GM23338 (cell line): ENCODE measurements at regions not wholly inside any gene's neighbourhood (a gene's known extent, or its start where the extent isn't known, plus 50 kb on each side); places are given as distances from the start of the nearest gene placed in this dataset.
"Not testable (repeated sequence)": the region's sequence is repeated elsewhere in the genome, so short reads cannot be mapped to it uniquely, and the experiment has no call there.

Experiments
- ATAC-seq: fragments of 200-7000 bp; cut with Tn5 transposase; 3 replicates; pipeline ENCODE4 v1.9.1; 2020
- DNase-seq: peaks from one replicate; pipeline ENCODE4 v3.0.0-alpha.2; 2015; ENCODE audit warnings: low spot score
- H2AFZ ChIP-seq: fragments of 200-600 bp; sonication (generic); 2 replicates; pipeline ENCODE4 v1.8.0; 2016; ENCODE audit warnings: antibody characterized with exemption, mild to moderate bottlenecking, moderate library complexity
- H3F3A ChIP-seq: fragments of 200-600 bp; sonication (generic); replicated peaks from 2 replicates; pipeline ENCODE4 v1.8.0; 2017; ENCODE audit warnings: antibody characterized with exemption, mixed run types, low read depth
- H3K27ac ChIP-seq: fragments of 200-600 bp; sonication (generic); 2 replicates; pipeline ENCODE4 v1.6.1; 2016; ENCODE audit warnings: low read depth
- H3K27me3 ChIP-seq: fragments of 200-600 bp; sonication (generic); 2 replicates; pipeline ENCODE4 v1.8.0; 2016; ENCODE audit warnings: mild to moderate bottlenecking, mixed run types, moderate library complexity; ENCODE audit not compliant: insufficient read depth
- H3K36me3 ChIP-seq: fragments of 200-600 bp; sonication (generic); 2 replicates; pipeline ENCODE4 v1.8.0; 2016; ENCODE audit warnings: mild to moderate bottlenecking; ENCODE audit not compliant: insufficient read depth
- H3K4me1 ChIP-seq: fragments of 200-600 bp; sonication (generic); 2 replicates; pipeline ENCODE4 v1.8.0; 2016; ENCODE audit warnings: mild to moderate bottlenecking, moderate library complexity; ENCODE audit not compliant: insufficient read depth
- H3K4me2 ChIP-seq: fragments of 200-600 bp; sonication (generic); 2 replicates; pipeline ENCODE4 v1.7.1; 2017; ENCODE audit warnings: mixed run types
- H3K4me3 ChIP-seq: fragments of 200-600 bp; sonication (generic); 2 replicates; pipeline ENCODE4 v1.6.1; 2016; ENCODE audit warnings: mixed run types
- H3K79me2 ChIP-seq: fragments of 200-600 bp; sonication (generic); replicated peaks from 2 replicates; pipeline ENCODE4 v1.8.0; 2017; ENCODE audit warnings: mild to moderate bottlenecking; ENCODE audit not compliant: insufficient read depth
- H3K9me2 ChIP-seq: fragments of 200-600 bp; sonication (generic); 2 replicates; pipeline ENCODE4 v1.8.0; 2017; ENCODE audit not compliant: insufficient read depth
- H4K20me1 ChIP-seq: fragments of 200-600 bp; sonication (generic); replicated peaks from 2 replicates; pipeline ENCODE4 v1.8.0; 2017; ENCODE audit warnings: mild to moderate bottlenecking; ENCODE audit not compliant: insufficient read depth
- H3K27ac Mint-ChIP-seq: 2 replicates; pipeline ENCODE4 v1.8.0; 2020; ENCODE audit warnings: inconsistent platforms, mild to moderate bottlenecking, moderate library complexity, mixed read lengths
- H3K27me3 Mint-ChIP-seq: 3 replicates; pipeline ENCODE4 v1.8.0; 2022; ENCODE audit warnings: low read depth, mild to moderate bottlenecking, moderate library complexity, mixed read lengths, inconsistent platforms; ENCODE audit not compliant: insufficient read depth, poor library complexity
- H3K36me3 Mint-ChIP-seq: 3 replicates; pipeline ENCODE4 v1.8.0; 2021; ENCODE audit warnings: low read depth, mild to moderate bottlenecking, inconsistent platforms, moderate library complexity, mixed read lengths
- H3K4me1 Mint-ChIP-seq: 3 replicates; pipeline ENCODE4 v1.8.0; 2020; ENCODE audit warnings: mild to moderate bottlenecking, inconsistent platforms, mixed read lengths
- H3K4me3 Mint-ChIP-seq: 3 replicates; pipeline ENCODE4 v1.8.0; 2021; ENCODE audit warnings: moderate library complexity, mild to moderate bottlenecking, inconsistent platforms, mixed read lengths
- H3K9me3 Mint-ChIP-seq: 3 replicates; pipeline ENCODE4 v1.8.0; 2020; ENCODE audit warnings: moderate library complexity, mild to moderate bottlenecking, inconsistent platforms, mixed read lengths

GRCh38 chr1:83163879-83164475, 835.0 kb downstream of the TTLL7 start:
- H3K27me3 ChIP-seq, H3K4me3 Mint-ChIP-seq, H3K27ac ChIP-seq, ATAC-seq, H3K4me1 ChIP-seq, H4K20me1 ChIP-seq, H2AFZ ChIP-seq, H3K79me2 ChIP-seq, H3K27me3 Mint-ChIP-seq, H3K4me1 Mint-ChIP-seq, H3F3A ChIP-seq, H3K4me3 ChIP-seq, H3K27ac Mint-ChIP-seq, H3K9me2 ChIP-seq, DNase-seq, H3K4me2 ChIP-seq, H3K36me3 ChIP-seq: not testable (repeated sequence)
- Mint-ChIP-seq H3K36me3 (peaks cover 12% of the 10 kb centered on the region; the same call in 2 of the 3 replicates), H3K9me3 (peaks cover 16% of the 10 kb centered on the region; the same call in 2 of the 3 replicates)

- not testable (repeated sequence) for H4K20me1 ChIP-seq, H3K27ac ChIP-seq, H3K36me3 Mint-ChIP-seq, H3F3A ChIP-seq, H3K27ac Mint-ChIP-seq, H2AFZ ChIP-seq, H3K27me3 Mint-ChIP-seq, H3K4me3 Mint-ChIP-seq, H3K4me2 ChIP-seq, H3K4me1 Mint-ChIP-seq, H3K79me2 ChIP-seq, H3K36me3 ChIP-seq, ATAC-seq, H3K27me3 ChIP-seq, H3K9me2 ChIP-seq, H3K9me3 Mint-ChIP-seq, DNase-seq, H3K4me1 ChIP-seq, H3K4me3 ChIP-seq
These were observed 840.0 kb downstream of the TTLL7 start for GRCh38 chr1:83158924-83159323.

GRCh38 chr1:83154306-83154705, 844.6 kb downstream of the TTLL7 start:
- not testable (repeated sequence) for H4K20me1 ChIP-seq, H3K27me3 Mint-ChIP-seq, ATAC-seq, H3K9me3 Mint-ChIP-seq, H3K36me3 ChIP-seq, H3K9me2 ChIP-seq, H3K27me3 ChIP-seq, H3K27ac Mint-ChIP-seq, H3K4me1 ChIP-seq, H3K4me2 ChIP-seq, H3K4me3 Mint-ChIP-seq, H3K27ac ChIP-seq, H3F3A ChIP-seq, H3K36me3 Mint-ChIP-seq, H2AFZ ChIP-seq, H3K4me1 Mint-ChIP-seq, DNase-seq, H3K79me2 ChIP-seq, H3K4me3 ChIP-seq

- H3K27ac Mint-ChIP-seq, H3K36me3 ChIP-seq, H2AFZ ChIP-seq, H3K27me3 ChIP-seq, H3K4me2 ChIP-seq, H3K79me2 ChIP-seq, H3K36me3 Mint-ChIP-seq, DNase-seq, H3K27ac ChIP-seq, H3K9me2 ChIP-seq, H3K9me3 Mint-ChIP-seq, H3K27me3 Mint-ChIP-seq, H3K4me1 Mint-ChIP-seq, H3F3A ChIP-seq, H3K4me1 ChIP-seq, H3K4me3 ChIP-seq, H4K20me1 ChIP-seq, H3K4me3 Mint-ChIP-seq: not testable (repeated sequence)
- ATAC-seq: peak; percentile 51; the same call in 2 of the 3 replicates
These were observed 847.6 kb downstream of the TTLL7 start for GRCh38 chr1:83151167-83151898.

GRCh38 chr1:83150479-83150878, 848.5 kb downstream of the TTLL7 start:
- not testable (repeated sequence) for H3F3A ChIP-seq, H2AFZ ChIP-seq, H3K4me1 ChIP-seq, H3K36me3 ChIP-seq, ATAC-seq, H3K27ac Mint-ChIP-seq, H3K27me3 Mint-ChIP-seq, H3K4me1 Mint-ChIP-seq, H3K9me2 ChIP-seq, H3K79me2 ChIP-seq, H3K27me3 ChIP-seq, DNase-seq, H3K4me2 ChIP-seq, H3K4me3 ChIP-seq, H3K9me3 Mint-ChIP-seq, H3K27ac ChIP-seq, H3K4me3 Mint-ChIP-seq, H3K36me3 Mint-ChIP-seq, H4K20me1 ChIP-seq

- not testable (repeated sequence) for H3K27ac Mint-ChIP-seq, ATAC-seq
These were observed 853.1 kb downstream of the TTLL7 start for GRCh38 chr1:83145820-83146219.

More at GRCh38 chr1:83145820-83146219, 853.1 kb downstream of the TTLL7 start:
- not testable (repeated sequence) for H3K9me3 Mint-ChIP-seq, H3K27me3 ChIP-seq, H2AFZ ChIP-seq, H3K4me3 ChIP-seq, H3K4me1 ChIP-seq, H4K20me1 ChIP-seq, H3K79me2 ChIP-seq, H3K4me3 Mint-ChIP-seq, H3K4me2 ChIP-seq, H3K36me3 Mint-ChIP-seq, H3K27me3 Mint-ChIP-seq, H3F3A ChIP-seq, DNase-seq, H3K9me2 ChIP-seq, H3K4me1 Mint-ChIP-seq, H3K27ac ChIP-seq, H3K36me3 ChIP-seq
